ENCODE measurements at regions not wholly inside any gene's neighbourhood (a gene's known extent, or its start where the extent isn't known, plus 50 kb on each side); places are given as distances from the start of the nearest gene placed in this dataset.

GRCh38 chr2:9735335-9735734, 104.5 kb upstream of the YWHAQ start:
- TF ChIP-seq CTCF (IDR thresholded peaks at IDR 0.05) = no peak
- no peak for ATAC-seq
- Histone ChIP-seq H3K9me3 (peaks cover 11% of the 10 kb centered on the region), H3K4me1 (peaks cover 13% of the 10 kb centered on the region), H3K27ac (no peak overlapping the region), H3K4me3 (no peak overlapping the region), H3K36me3 (no peaks in the 10 kb centered on the region), H3K27me3 (ENCODE audit: low read depth) (no peaks in the 10 kb centered on the region)
- no peak for DNase-seq
- intact Hi-C loops (cut with DNase I) = no loop called here

GRCh38 chr2:9736021-9736420, 105.2 kb upstream of the YWHAQ start:
- no peak overlapping the region for H3K4me3 ChIP-seq
- H3K36me3 ChIP-seq = no peaks in the 10 kb centered on the region
- ATAC-seq (no peak), DNase-seq (no peak)
- H3K9me3 ChIP-seq = peaks cover 11% of the 10 kb centered on the region
- intact Hi-C loops (cut with DNase I) = no loop called here
- H3K27ac ChIP-seq = no peak overlapping the region
- no peak for TF ChIP-seq CTCF (IDR thresholded peaks at IDR 0.05)
- peaks cover 13% of the 10 kb centered on the region for H3K4me1 ChIP-seq
- no peaks in the 10 kb centered on the region for H3K27me3 ChIP-seq (ENCODE audit: low read depth)

GRCh38 chr2:9737053-9737875, 106.0 kb upstream of the TAF1B start:
- Histone ChIP-seq H3K36me3 (no peaks in the 10 kb centered on the region), H3K27me3 (ENCODE audit: low read depth) (no peaks in the 10 kb centered on the region), H3K27ac (no peak overlapping the region), H3K4me3 (no peak overlapping the region), H3K9me3 (peaks cover 11% of the 10 kb centered on the region), H3K4me1 (peaks cover 13% of the 10 kb centered on the region)
- ATAC-seq = no peak
- DNase-seq = no peak
- intact Hi-C loops (cut with DNase I) = no loop called here
- no peak for TF ChIP-seq CTCF (IDR thresholded peaks at IDR 0.05)

- no peak for DNase-seq
- ATAC-seq = no peak
- H3K27ac ChIP-seq = no peak overlapping the region
Observed at GRCh38 chr2:9738062-9738461, 105.2 kb upstream of the TAF1B start.

More at GRCh38 chr2:9738062-9738461, 105.2 kb upstream of the TAF1B start:
- Histone ChIP-seq H3K36me3 (no peaks in the 10 kb centered on the region), H3K9me3 (peaks cover 11% of the 10 kb centered on the region), H3K4me1 (peaks cover 13% of the 10 kb centered on the region), H3K4me3 (no peak overlapping the region), H3K27me3 (ENCODE audit: low read depth) (no peaks in the 10 kb centered on the region)
- TF ChIP-seq CTCF (IDR thresholded peaks at IDR 0.05) = no peak
- intact Hi-C loops (cut with DNase I) = no loop called here
